MCF 10A (cell line): ENCODE measurements at regions not wholly inside any gene's neighbourhood (a gene's known extent, or its start where the extent isn't known, plus 50 kb on each side); places are given as distances from the start of the nearest gene placed in this dataset.

Experiments
- BruUV-seq: library from RNA; stranded (reverse); fragments of 400-500 nt; replicated peaks from 2 replicates; lab custom pipeline; 2021; lab: Mats Ljungman, UMichigan
- CTCF ChIA-PET: fragments of 300-600 bp; sonication (Branson Sonifier 250); formaldehyde crosslinking; extraction: SDS; loops from one replicate; lab custom pipeline; 2021; ENCODE audit warnings: antibody characterized with exemption, inconsistent platforms; lab: Yijun Ruan, JAX
- POLR2A ChIA-PET: fragments of 300-600, 350-650 bp; sonication (Branson Sonifier 250); formaldehyde crosslinking; extraction: SDS; loops from one replicate; lab custom pipeline; 2020; ENCODE audit warnings: antibody characterized with exemption, inconsistent platforms; lab: Yijun Ruan, JAX
- DNase-seq: peaks from one replicate; pipeline ENCODE4 v3.0.0-alpha.2; 2018; ENCODE audit not compliant: unreplicated experiment
- H3K27ac Mint-ChIP-seq: one replicate; pipeline ENCODE4 v1.8.0; 2022; ENCODE audit warnings: mild to moderate bottlenecking, low read depth, mixed read lengths; ENCODE audit not compliant: unreplicated experiment
- H3K27me3 Mint-ChIP-seq: one replicate; pipeline ENCODE4 v1.8.0; 2022; ENCODE audit warnings: mixed read lengths; ENCODE audit not compliant: insufficient read depth, unreplicated experiment
- H3K36me3 Mint-ChIP-seq: one replicate; pipeline ENCODE4 v1.8.0; 2022; ENCODE audit warnings: mild to moderate bottlenecking, moderate library complexity, mixed read lengths; ENCODE audit not compliant: insufficient read depth, unreplicated experiment
- H3K4me1 Mint-ChIP-seq: one replicate; pipeline ENCODE4 v1.8.0; 2022; ENCODE audit warnings: mixed read lengths; ENCODE audit not compliant: insufficient read depth, unreplicated experiment
- H3K4me3 Mint-ChIP-seq: one replicate; pipeline ENCODE4 v1.8.0; 2022; ENCODE audit warnings: mild to moderate bottlenecking, moderate library complexity, mixed read lengths; ENCODE audit not compliant: unreplicated experiment
- H3K9me3 Mint-ChIP-seq: one replicate; pipeline ENCODE4 v1.8.0; 2022; ENCODE audit warnings: mixed read lengths; ENCODE audit not compliant: unreplicated experiment
- intact Hi-C: fragments of 100-400 bp; cut with micrococcal nuclease; formaldehyde crosslinking; loops from 2 replicates; pipeline ENCODE4 v1.14.1; 2022
- TF ChIP-seq, protein P1 (sequence below): fragments of 200-600 bp; IDR thresholded peaks from one replicate; pipeline ENCODE4 v1.8.0; 2022; ENCODE audit warnings: antibody characterized with exemption, mild to moderate bottlenecking; ENCODE audit not compliant: unreplicated experiment

GRCh38 chr2:136254681-136255080, 136.7 kb upstream of the CXCR4 start:
- POLR2A ChIA-PET = interaction anchor here (0.6 to 1.1 kb wide), 2 partner anchors 16 to 283 kb away, joined by 3 to 5 read pairs; no protein-coding TSS in a partner anchor
- Mint-ChIP-seq H3K4me3 (no peak overlapping the region), H3K9me3 (no peaks in the 10 kb centered on the region), H3K4me1 (no peaks in the 10 kb centered on the region), H3K36me3 (no peaks in the 10 kb centered on the region), H3K27ac (no peak overlapping the region), H3K27me3 (no peaks in the 10 kb centered on the region)
- TF ChIP-seq, protein P1, sequence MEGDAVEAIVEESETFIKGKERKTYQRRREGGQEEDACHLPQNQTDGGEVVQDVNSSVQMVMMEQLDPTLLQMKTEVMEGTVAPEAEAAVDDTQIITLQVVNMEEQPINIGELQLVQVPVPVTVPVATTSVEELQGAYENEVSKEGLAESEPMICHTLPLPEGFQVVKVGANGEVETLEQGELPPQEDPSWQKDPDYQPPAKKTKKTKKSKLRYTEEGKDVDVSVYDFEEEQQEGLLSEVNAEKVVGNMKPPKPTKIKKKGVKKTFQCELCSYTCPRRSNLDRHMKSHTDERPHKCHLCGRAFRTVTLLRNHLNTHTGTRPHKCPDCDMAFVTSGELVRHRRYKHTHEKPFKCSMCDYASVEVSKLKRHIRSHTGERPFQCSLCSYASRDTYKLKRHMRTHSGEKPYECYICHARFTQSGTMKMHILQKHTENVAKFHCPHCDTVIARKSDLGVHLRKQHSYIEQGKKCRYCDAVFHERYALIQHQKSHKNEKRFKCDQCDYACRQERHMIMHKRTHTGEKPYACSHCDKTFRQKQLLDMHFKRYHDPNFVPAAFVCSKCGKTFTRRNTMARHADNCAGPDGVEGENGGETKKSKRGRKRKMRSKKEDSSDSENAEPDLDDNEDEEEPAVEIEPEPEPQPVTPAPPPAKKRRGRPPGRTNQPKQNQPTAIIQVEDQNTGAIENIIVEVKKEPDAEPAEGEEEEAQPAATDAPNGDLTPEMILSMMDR = no peak
- DNase-seq = no peak
- CTCF ChIA-PET = interaction anchor here (0.6 kb wide), 1 partner anchor 288 kb away, joined by 3 read pairs; no protein-coding TSS in a partner anchor
- BruUV-seq = no TSS peak
- intact Hi-C loops = no loop called here

DNA sequence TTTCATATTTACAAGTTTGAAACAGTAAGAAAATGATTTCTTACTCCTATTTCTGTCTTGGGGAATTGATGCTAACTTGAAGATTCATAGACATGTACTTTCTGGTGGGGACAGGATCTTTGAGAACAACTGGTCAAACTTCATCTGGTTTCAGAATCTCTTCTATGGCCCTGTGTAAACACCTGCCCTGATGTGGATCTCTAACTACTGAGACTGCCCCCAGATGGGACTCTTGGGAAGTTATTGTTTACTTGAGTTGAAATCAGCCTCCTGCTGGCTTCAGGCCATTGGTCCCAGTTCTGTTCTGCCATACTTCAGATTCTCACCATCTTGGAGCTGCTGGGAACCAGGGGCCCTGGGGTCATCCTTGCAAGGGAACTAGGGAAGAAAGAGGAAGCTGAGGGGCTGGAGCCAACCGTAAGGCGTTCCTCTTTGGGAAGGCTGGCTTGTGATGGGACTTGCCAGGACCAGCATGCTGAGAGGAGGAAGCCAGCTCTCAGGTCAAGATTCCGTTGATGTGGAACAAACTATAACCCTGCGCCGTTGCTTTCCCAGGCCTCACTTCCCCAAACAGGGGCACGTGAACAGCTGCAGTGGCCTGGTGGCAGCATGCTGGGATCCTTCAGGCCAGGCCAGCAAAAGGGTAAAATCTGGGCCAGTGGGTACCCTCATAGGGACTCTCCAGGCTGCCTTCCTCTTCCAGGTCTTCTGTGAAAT, 135.5 kb upstream of the CXCR4 start:
- no peak for DNase-seq
- POLR2A ChIA-PET = interaction anchor here (1.1 kb wide), 1 partner anchor 15 kb away, joined by 5 read pairs; no protein-coding TSS in a partner anchor
- intact Hi-C loops = no loop called here
- CTCF ChIA-PET = interaction anchor here (0.7 kb wide), 1 partner anchor 30 kb away, joined by 3 read pairs; no protein-coding TSS in a partner anchor
- H3K4me1 Mint-ChIP-seq = peaks cover 6% of the 10 kb centered on the region
- no peak overlapping the region for H3K4me3 Mint-ChIP-seq
- no TSS peak for BruUV-seq
- H3K9me3 Mint-ChIP-seq = no peaks in the 10 kb centered on the region
- no peaks in the 10 kb centered on the region for H3K27me3 Mint-ChIP-seq
- no peaks in the 10 kb centered on the region for H3K36me3 Mint-ChIP-seq
- no peak overlapping the region for H3K27ac Mint-ChIP-seq
- TF ChIP-seq, protein P1 = no peak

GRCh38 chr2:136251885-136252585, 134.1 kb upstream of the CXCR4 start:
- no peak for DNase-seq
- no peaks in the 10 kb centered on the region for H3K9me3 Mint-ChIP-seq
- intact Hi-C loops = no loop called here
- ChIA-PET POLR2A (no interaction called here), CTCF (interaction anchor here (0.7 kb wide), 1 partner anchor 32 kb away, joined by 3 read pairs; no protein-coding TSS in a partner anchor)
- H3K27ac Mint-ChIP-seq = no peak overlapping the region
- no peak overlapping the region for H3K4me3 Mint-ChIP-seq
- no peaks in the 10 kb centered on the region for H3K27me3 Mint-ChIP-seq
- peaks cover 18% of the 10 kb centered on the region for H3K4me1 Mint-ChIP-seq
- TF ChIP-seq, protein P1 = no peak
- BruUV-seq = no TSS peak
- H3K36me3 Mint-ChIP-seq = no peaks in the 10 kb centered on the region

- no peak for DNase-seq
- Mint-ChIP-seq H3K4me1 (peaks cover 18% of the 10 kb centered on the region), H3K36me3 (no peaks in the 10 kb centered on the region), H3K27me3 (no peaks in the 10 kb centered on the region), H3K27ac (no peak overlapping the region), H3K4me3 (no peak overlapping the region), H3K9me3 (no peaks in the 10 kb centered on the region)
- no TSS peak for BruUV-seq
- ChIA-PET POLR2A (no interaction called here), CTCF (interaction anchor here (0.7 to 1.1 kb wide), 2 partner anchors 16 to 33 kb away, joined by 3 read pairs; no protein-coding TSS in a partner anchor)
- TF ChIP-seq, protein P1 = no peak
- intact Hi-C loops = no loop called here
Observed at GRCh38 chr2:136251197-136251884, 133.4 kb upstream of the CXCR4 start.
